ENCODE measurements at regions not wholly inside any gene's neighbourhood (a gene's known extent, or its start where the extent isn't known, plus 50 kb on each side); places are given as distances from the start of the nearest gene placed in this dataset.

DNA sequence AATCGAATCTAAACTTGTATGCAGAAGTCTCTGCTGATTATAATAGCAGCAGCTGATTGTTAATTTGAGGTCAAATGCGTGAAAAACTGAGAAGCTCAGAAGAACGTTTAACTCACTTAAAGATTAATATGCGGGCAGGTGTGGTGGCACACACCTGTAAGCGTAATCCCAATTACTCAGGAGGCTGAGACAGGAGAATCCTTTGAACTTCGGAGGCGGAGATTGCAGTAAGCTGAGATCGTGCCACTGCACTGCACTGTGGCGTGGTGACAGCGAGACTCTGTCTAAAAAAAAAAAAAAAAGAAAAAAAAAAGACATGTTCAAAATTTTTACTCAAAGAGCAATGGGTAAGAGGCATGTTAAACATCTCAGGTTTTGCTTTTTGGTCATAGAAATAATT lies 1370.8 kb downstream of the GRIK2 start:
- peaks cover 0 to 4% (median 0%) of the 10 kb centered on the region in 4 donors for H3K9me3 ChIP-seq (ENCODE audit: control insufficient read depth in 4 of 4, low read length in 3 of 4)
- H3K4me3 ChIP-seq (ENCODE audit: low read depth in 1 of 3, low read length in 3 of 3), result no peak overlapping the region
- H3K27me3 ChIP-seq (ENCODE audit: control insufficient read depth in 4 of 4, insufficient read depth in 4 of 4, low read length in 3 of 4), result no peaks in the 10 kb centered on the region
- 77% methylated on average over 10 of the region's 10 CpGs for WGBS
- DNase-seq (ENCODE audit: low spot score), result no peak
- no peaks in the 10 kb centered on the region for H3K36me3 ChIP-seq (ENCODE audit: control insufficient read depth in 4 of 4, insufficient read depth in 3 of 4, low read depth in 1 of 4, low read length in 3 of 4)
- TF ChIP-seq GABPA (IDR thresholded peaks at IDR 0.05 in 1 of 2, conservative IDR thresholded peaks at IDR 0.05 in 1 of 2) (no peak), JUND (IDR thresholded peaks at IDR 0.05) (no peak), YY1 (IDR thresholded peaks at IDR 0.05) (no peak), FOXA1 (IDR thresholded peaks at IDR 0.05) (no peak), TAF1 (conservative IDR thresholded peaks at IDR 0.05) (no peak), SP1 (IDR thresholded peaks at IDR 0.05) (no peak), HNF4G (IDR thresholded peaks at IDR 0.05) (no peak), NR2F2 (IDR thresholded peaks at IDR 0.05) (no peak)
- TF ChIP-seq, protein P1, sequence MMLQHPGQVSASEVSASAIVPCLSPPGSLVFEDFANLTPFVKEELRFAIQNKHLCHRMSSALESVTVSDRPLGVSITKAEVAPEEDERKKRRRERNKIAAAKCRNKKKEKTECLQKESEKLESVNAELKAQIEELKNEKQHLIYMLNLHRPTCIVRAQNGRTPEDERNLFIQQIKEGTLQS (IDR thresholded peaks at IDR 0.05), result no peak
- TF ChIP-seq, protein P2, sequence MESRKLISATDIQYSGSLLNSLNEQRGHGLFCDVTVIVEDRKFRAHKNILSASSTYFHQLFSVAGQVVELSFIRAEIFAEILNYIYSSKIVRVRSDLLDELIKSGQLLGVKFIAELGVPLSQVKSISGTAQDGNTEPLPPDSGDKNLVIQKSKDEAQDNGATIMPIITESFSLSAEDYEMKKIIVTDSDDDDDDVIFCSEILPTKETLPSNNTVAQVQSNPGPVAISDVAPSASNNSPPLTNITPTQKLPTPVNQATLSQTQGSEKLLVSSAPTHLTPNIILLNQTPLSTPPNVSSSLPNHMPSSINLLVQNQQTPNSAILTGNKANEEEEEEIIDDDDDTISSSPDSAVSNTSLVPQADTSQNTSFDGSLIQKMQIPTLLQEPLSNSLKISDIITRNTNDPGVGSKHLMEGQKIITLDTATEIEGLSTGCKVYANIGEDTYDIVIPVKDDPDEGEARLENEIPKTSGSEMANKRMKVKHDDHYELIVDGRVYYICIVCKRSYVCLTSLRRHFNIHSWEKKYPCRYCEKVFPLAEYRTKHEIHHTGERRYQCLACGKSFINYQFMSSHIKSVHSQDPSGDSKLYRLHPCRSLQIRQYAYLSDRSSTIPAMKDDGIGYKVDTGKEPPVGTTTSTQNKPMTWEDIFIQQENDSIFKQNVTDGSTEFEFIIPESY (IDR thresholded peaks at IDR 0.05), result no peak
- TF ChIP-seq, protein P3, sequence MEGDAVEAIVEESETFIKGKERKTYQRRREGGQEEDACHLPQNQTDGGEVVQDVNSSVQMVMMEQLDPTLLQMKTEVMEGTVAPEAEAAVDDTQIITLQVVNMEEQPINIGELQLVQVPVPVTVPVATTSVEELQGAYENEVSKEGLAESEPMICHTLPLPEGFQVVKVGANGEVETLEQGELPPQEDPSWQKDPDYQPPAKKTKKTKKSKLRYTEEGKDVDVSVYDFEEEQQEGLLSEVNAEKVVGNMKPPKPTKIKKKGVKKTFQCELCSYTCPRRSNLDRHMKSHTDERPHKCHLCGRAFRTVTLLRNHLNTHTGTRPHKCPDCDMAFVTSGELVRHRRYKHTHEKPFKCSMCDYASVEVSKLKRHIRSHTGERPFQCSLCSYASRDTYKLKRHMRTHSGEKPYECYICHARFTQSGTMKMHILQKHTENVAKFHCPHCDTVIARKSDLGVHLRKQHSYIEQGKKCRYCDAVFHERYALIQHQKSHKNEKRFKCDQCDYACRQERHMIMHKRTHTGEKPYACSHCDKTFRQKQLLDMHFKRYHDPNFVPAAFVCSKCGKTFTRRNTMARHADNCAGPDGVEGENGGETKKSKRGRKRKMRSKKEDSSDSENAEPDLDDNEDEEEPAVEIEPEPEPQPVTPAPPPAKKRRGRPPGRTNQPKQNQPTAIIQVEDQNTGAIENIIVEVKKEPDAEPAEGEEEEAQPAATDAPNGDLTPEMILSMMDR (IDR thresholded peaks at IDR 0.05; ENCODE audit: low read depth, low read length, missing input control), result no peak
- no peak overlapping the region for H3K9ac ChIP-seq (ENCODE audit: low read depth in 1 of 2, low read length in 2 of 2)
- H3K4me1 ChIP-seq (ENCODE audit: control insufficient read depth in 4 of 4, insufficient read depth in 4 of 4, low read length in 3 of 4), result no peaks in the 10 kb centered on the region
- no peak overlapping the region for H3K27ac ChIP-seq (ENCODE audit: low read depth in 1 of 2, low read length in 2 of 2)

DNA sequence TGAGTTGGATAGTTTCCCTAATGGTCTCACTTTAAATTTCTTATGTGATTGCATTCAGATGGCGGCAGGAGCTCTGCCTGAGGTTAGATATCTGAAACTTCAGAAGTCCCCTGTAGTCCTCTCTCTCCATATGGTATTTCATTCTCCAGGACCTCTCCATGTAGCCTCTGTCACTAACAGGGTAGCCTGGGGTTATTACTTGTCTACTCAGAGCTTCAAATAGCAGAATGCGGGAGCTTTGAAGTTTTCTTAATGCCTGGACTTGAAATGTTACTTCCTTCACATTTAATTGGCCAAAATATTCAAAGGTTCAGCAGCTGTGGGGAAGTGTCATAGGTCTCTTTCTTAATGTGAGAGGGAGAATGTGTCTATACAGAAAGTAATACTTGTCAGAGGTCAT lies 1370.4 kb downstream of the GRIK2 start:
- Histone ChIP-seq H3K4me3 (ENCODE audit: low read depth in 1 of 3, low read length in 3 of 3) (no peak overlapping the region), H3K27ac (ENCODE audit: low read depth in 1 of 2, low read length in 2 of 2) (no peak overlapping the region), H3K4me1 (ENCODE audit: control insufficient read depth in 4 of 4, insufficient read depth in 4 of 4, low read length in 3 of 4) (no peaks in the 10 kb centered on the region), H3K9me3 (ENCODE audit: control insufficient read depth in 4 of 4, low read length in 3 of 4) (peaks cover 0 to under 1% (median 0%) of the 10 kb centered on the region in 4 donors), H3K9ac (ENCODE audit: low read depth in 1 of 2, low read length in 2 of 2) (no peak overlapping the region), H3K36me3 (ENCODE audit: control insufficient read depth in 4 of 4, insufficient read depth in 3 of 4, low read depth in 1 of 4, low read length in 3 of 4) (no peaks in the 10 kb centered on the region), H3K27me3 (ENCODE audit: control insufficient read depth in 4 of 4, insufficient read depth in 4 of 4, low read length in 3 of 4) (no peaks in the 10 kb centered on the region)
- no peak for TF ChIP-seq FOXA2 (IDR thresholded peaks at IDR 0.05)
- TF ChIP-seq, protein P4, sequence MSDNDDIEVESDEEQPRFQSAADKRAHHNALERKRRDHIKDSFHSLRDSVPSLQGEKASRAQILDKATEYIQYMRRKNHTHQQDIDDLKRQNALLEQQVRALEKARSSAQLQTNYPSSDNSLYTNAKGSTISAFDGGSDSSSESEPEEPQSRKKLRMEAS (IDR thresholded peaks at IDR 0.05), result no peak
- no peak for TF ChIP-seq NR2F2 (IDR thresholded peaks at IDR 0.05)
- TF ChIP-seq GABPA (IDR thresholded peaks at IDR 0.05 in 1 of 2, conservative IDR thresholded peaks at IDR 0.05 in 1 of 2), result no peak
- TF ChIP-seq RAD21 (IDR thresholded peaks at IDR 0.05), result no peak
- TF ChIP-seq JUND (IDR thresholded peaks at IDR 0.05), result no peak
- TF ChIP-seq, protein P1 (IDR thresholded peaks at IDR 0.05), result no peak
- TF ChIP-seq, protein P5, sequence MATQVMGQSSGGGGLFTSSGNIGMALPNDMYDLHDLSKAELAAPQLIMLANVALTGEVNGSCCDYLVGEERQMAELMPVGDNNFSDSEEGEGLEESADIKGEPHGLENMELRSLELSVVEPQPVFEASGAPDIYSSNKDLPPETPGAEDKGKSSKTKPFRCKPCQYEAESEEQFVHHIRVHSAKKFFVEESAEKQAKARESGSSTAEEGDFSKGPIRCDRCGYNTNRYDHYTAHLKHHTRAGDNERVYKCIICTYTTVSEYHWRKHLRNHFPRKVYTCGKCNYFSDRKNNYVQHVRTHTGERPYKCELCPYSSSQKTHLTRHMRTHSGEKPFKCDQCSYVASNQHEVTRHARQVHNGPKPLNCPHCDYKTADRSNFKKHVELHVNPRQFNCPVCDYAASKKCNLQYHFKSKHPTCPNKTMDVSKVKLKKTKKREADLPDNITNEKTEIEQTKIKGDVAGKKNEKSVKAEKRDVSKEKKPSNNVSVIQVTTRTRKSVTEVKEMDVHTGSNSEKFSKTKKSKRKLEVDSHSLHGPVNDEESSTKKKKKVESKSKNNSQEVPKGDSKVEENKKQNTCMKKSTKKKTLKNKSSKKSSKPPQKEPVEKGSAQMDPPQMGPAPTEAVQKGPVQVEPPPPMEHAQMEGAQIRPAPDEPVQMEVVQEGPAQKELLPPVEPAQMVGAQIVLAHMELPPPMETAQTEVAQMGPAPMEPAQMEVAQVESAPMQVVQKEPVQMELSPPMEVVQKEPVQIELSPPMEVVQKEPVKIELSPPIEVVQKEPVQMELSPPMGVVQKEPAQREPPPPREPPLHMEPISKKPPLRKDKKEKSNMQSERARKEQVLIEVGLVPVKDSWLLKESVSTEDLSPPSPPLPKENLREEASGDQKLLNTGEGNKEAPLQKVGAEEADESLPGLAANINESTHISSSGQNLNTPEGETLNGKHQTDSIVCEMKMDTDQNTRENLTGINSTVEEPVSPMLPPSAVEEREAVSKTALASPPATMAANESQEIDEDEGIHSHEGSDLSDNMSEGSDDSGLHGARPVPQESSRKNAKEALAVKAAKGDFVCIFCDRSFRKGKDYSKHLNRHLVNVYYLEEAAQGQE (IDR thresholded peaks at IDR 0.05), result no peak
- TF ChIP-seq HNF4A (conservative IDR thresholded peaks at IDR 0.05), result no peak
- no peak for TF ChIP-seq EGR1 (IDR thresholded peaks at IDR 0.05; ENCODE audit: low read depth in 2 of 2)
- TF ChIP-seq, protein P3 (IDR thresholded peaks at IDR 0.05; ENCODE audit: low read depth, low read length, missing input control), result no peak
- WGBS, result 76% methylated on average over 2 of the region's 2 CpGs
- no peak for DNase-seq (ENCODE audit: low spot score)

All from liver (tissue), 8 donors.